ENCODE measurements at regions not wholly inside any gene's neighbourhood (a gene's known extent, or its start where the extent isn't known, plus 50 kb on each side); places are given as distances from the start of the nearest gene placed in this dataset.

DNA sequence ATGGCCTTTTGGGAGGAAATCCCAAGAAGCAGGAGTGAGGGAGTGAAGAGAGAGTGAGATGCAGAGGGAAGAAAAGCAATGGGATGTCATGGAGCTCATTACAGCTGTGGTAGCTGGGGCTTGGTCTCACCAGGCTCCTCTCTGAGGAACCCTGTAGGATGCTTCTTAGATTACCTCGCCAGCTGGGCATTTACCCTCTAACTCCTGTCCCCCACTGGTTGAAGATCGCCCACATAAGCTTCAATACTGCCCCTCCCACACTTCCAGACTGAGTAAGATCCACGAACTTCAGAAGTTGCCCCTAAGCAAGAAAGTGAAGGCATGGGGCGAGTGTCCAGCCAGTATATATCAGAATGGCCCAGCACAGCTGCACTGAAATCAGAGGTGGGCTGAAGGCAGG is 58.1 kb upstream of the SLC35B4 start:
- no peak overlapping the region for H3K27ac ChIP-seq
- no peaks in the 10 kb centered on the region for H3K4me1 ChIP-seq
- H3K9me3 ChIP-seq = no peaks in the 10 kb centered on the region
- no peak for DNase-seq (ENCODE audit: low spot score in 2 of 2)
- H3K4me3 ChIP-seq = no peak overlapping the region
- 73 to 80% methylated on average over 4 of the region's 4 CpGs for WGBS, 2 donors
- no peaks in the 10 kb centered on the region for H3K27me3 ChIP-seq
- H3K36me3 ChIP-seq = no peaks in the 10 kb centered on the region
- TF ChIP-seq, protein P1, sequence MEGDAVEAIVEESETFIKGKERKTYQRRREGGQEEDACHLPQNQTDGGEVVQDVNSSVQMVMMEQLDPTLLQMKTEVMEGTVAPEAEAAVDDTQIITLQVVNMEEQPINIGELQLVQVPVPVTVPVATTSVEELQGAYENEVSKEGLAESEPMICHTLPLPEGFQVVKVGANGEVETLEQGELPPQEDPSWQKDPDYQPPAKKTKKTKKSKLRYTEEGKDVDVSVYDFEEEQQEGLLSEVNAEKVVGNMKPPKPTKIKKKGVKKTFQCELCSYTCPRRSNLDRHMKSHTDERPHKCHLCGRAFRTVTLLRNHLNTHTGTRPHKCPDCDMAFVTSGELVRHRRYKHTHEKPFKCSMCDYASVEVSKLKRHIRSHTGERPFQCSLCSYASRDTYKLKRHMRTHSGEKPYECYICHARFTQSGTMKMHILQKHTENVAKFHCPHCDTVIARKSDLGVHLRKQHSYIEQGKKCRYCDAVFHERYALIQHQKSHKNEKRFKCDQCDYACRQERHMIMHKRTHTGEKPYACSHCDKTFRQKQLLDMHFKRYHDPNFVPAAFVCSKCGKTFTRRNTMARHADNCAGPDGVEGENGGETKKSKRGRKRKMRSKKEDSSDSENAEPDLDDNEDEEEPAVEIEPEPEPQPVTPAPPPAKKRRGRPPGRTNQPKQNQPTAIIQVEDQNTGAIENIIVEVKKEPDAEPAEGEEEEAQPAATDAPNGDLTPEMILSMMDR (IDR thresholded peaks at IDR 0.05) = no peak
- TF ChIP-seq POLR2A (IDR thresholded peaks at IDR 0.05) (no peak), EP300 (IDR thresholded peaks at IDR 0.05) (no peak)

DNA sequence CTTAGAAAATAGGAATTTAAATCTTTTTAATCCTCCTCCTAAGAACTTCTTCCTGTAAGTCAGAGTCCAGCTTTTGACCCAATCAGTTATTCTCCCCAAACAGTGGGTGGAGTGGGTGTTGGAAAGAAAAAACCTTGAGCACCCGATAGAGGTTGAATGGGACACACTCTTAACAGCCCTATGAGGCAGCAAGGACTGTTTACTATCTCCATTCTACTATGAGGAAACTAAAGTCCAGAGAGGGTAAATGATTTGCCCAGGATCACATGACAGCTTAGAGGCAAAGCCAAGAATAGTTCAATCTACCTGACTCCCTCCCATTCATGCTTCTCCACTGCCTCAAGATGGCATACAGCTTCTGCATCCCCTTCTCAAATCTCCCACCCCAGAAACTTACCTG is 57.6 kb upstream of the SLC35B4 start:
- Histone ChIP-seq H3K27ac (no peak overlapping the region), H3K4me3 (no peak overlapping the region), H3K9me3 (no peaks in the 10 kb centered on the region), H3K4me1 (peaks cover 0 to 3% (median 0%) of the 10 kb centered on the region in 4 donors), H3K36me3 (no peaks in the 10 kb centered on the region), H3K27me3 (no peaks in the 10 kb centered on the region)
- no peak for DNase-seq (ENCODE audit: low spot score in 2 of 2)
- WGBS, 2 donors = 87 to 92% methylated on average over 1 of the region's 1 CpG
- TF ChIP-seq EP300 (IDR thresholded peaks at IDR 0.05) (no peak), POLR2A (IDR thresholded peaks at IDR 0.05) (no peak)
- TF ChIP-seq, protein P1 (IDR thresholded peaks at IDR 0.05) = no peak

DNA sequence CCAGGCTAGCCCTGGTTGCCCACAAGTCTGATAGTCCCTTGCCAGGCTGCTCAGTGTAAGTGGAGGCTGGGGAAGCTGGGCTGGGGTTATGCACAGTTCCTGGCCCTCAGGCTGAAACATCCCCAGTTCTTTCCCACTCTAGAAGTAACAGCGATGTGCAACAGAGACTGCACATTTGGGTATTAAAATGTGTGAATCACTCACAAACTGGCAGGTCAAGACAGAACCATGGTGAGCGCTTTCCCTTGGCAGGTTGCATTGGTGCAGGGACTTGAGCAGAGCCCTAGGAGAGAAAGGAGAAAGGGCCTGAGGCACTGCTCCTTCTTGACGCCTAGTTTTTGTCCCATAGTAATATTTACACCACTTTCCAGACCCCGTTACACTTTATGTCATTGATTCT is 56.1 kb upstream of the SLC35B4 start:
- H3K27ac ChIP-seq = no peak overlapping the region
- H3K9me3 ChIP-seq = no peaks in the 10 kb centered on the region
- no peaks in the 10 kb centered on the region for H3K36me3 ChIP-seq
- no peak overlapping the region for H3K4me3 ChIP-seq
- H3K4me1 ChIP-seq = peaks cover 0 to 14% (median 0%) of the 10 kb centered on the region in 4 donors
- no peak for DNase-seq (ENCODE audit: low spot score in 2 of 2)
- 89 to 94% methylated on average over 4 of the region's 4 CpGs for WGBS, 2 donors
- no peaks in the 10 kb centered on the region for H3K27me3 ChIP-seq
- TF ChIP-seq POLR2A (IDR thresholded peaks at IDR 0.05) (no peak), EP300 (IDR thresholded peaks at IDR 0.05) (no peak)
- TF ChIP-seq, protein P1 (IDR thresholded peaks at IDR 0.05) = no peak

DNA sequence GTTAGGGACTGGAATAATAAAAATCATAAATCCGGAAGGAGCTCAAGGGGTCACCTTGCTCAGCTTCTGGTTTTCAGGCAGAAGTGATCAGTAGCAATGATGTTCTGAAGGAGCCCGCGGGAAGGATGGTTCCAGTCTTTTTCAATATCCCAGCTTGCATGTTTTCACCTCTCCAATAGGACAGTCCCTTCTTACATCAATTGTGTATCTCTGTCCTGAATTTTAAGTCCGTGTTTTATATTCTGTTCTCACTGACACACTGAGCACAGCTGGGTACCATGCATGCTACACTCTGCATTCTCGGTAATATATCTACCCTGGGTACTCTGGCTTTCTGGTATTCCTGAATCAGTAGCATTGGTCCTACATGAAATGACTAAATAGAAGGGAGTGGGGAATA is 55.2 kb upstream of the SLC35B4 start:
- H3K27me3 ChIP-seq = no peaks in the 10 kb centered on the region
- H3K36me3 ChIP-seq = no peaks in the 10 kb centered on the region
- H3K27ac ChIP-seq = no peak overlapping the region
- no peaks in the 10 kb centered on the region for H3K9me3 ChIP-seq
- peaks cover 0 to 14% (median 0%) of the 10 kb centered on the region in 4 donors for H3K4me1 ChIP-seq
- 91 to 95% methylated on average over 5 of the region's 5 CpGs for WGBS, 2 donors
- TF ChIP-seq, protein P1 (IDR thresholded peaks at IDR 0.05) = no peak
- no peak for TF ChIP-seq EP300 (IDR thresholded peaks at IDR 0.05)
- no peak for TF ChIP-seq POLR2A (IDR thresholded peaks at IDR 0.05)
- DNase-seq (ENCODE audit: low spot score in 2 of 2) = no peak
- H3K4me3 ChIP-seq = no peak overlapping the region

DNA sequence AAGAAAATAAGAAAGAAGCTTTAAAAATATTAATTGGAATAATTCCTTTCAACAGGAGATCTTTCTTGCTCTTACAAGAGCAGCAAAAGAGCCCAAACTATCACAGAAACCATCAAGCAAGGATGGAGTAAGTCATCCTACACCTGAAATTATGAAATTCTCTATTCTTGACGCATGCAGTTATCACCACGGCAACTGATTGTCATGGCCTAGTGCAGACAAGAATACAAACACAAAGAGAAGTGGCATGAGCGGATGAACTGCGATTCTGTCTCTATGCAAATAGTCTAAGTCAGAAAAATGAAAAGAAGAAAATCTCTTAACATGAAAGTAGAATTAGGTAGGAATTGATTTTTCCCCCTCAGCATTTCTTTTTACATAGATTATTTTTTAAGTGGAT is 54.8 kb upstream of the SLC35B4 start:
- peaks cover 0 to 14% (median 0%) of the 10 kb centered on the region in 4 donors for H3K4me1 ChIP-seq
- TF ChIP-seq, protein P1 (IDR thresholded peaks at IDR 0.05) = no peak
- TF ChIP-seq EP300 (IDR thresholded peaks at IDR 0.05) = no peak
- no peak for TF ChIP-seq POLR2A (IDR thresholded peaks at IDR 0.05)
- no peak overlapping the region for H3K4me3 ChIP-seq
- no peak overlapping the region for H3K27ac ChIP-seq
- no peak for DNase-seq (ENCODE audit: low spot score in 2 of 2)
- no peaks in the 10 kb centered on the region for H3K9me3 ChIP-seq
- 91 to 92% methylated on average over 4 of the region's 4 CpGs for WGBS, 2 donors
- no peaks in the 10 kb centered on the region for H3K36me3 ChIP-seq
- H3K27me3 ChIP-seq = no peaks in the 10 kb centered on the region
